H1 (cell line): ENCODE measurements at regions not wholly inside any gene's neighbourhood (a gene's known extent, or its start where the extent isn't known, plus 50 kb on each side); places are given as distances from the start of the nearest gene placed in this dataset.

Source experiments
- CTCF ChIA-PET: fragments of 300-600 bp; sonication (Branson Sonifier 250); formaldehyde crosslinking; loops from one replicate; lab custom pipeline; 2021; ENCODE audit not compliant: partially characterized antibody; lab: Charles Lee
- POLR2A ChIA-PET: fragments of 300-600 bp; sonication (Branson Sonifier 250); formaldehyde crosslinking; loops from one replicate; lab custom pipeline; 2021; ENCODE audit warnings: inconsistent platforms; ENCODE audit not compliant: partially characterized antibody; lab: Charles Lee
- DNase-seq, 2 experiments: peaks; one replicate each; pipeline versions ENCODE4 v3.0.0 to v3.0.0-alpha.2; 2010 to 2022; ENCODE audit warnings: low spot score in 2 of 2, low read depth in 1 of 2, mixed read lengths in 1 of 2
- FAIRE-seq: peaks from 2 replicates; lab custom pipeline; 2011; peaks lifted over from hg19 to GRCh38; lab: Jason Lieb, UNC
- H2AFZ ChIP-seq: 2 replicates; pipeline ENCODE4 v1.8.1; 2012; ENCODE audit warnings: low read length, inconsistent platforms
- H2AK5ac ChIP-seq: 2 replicates; pipeline ENCODE4 v1.6.1; 2013; ENCODE audit warnings: low read depth, low read length
- H2BK120ac ChIP-seq: replicated peaks from 2 replicates; pipeline ENCODE3; 2013; ENCODE audit warnings: low read depth, low read length, inconsistent platforms
- H2BK12ac ChIP-seq: 2 replicates; pipeline ENCODE4 v1.6.1; 2013; ENCODE audit warnings: low read depth, low read length
- H2BK15ac ChIP-seq: 2 replicates; pipeline ENCODE4 v1.6.1; 2013; ENCODE audit warnings: low read length
- H2BK20ac ChIP-seq: 2 replicates; pipeline ENCODE4 v1.6.1; 2013; ENCODE audit warnings: low read length
- H2BK5ac ChIP-seq: 2 replicates; pipeline ENCODE4 v1.6.1; 2013; ENCODE audit warnings: low read depth, low read length
- H3K14ac ChIP-seq: 2 replicates; pipeline ENCODE4 v1.6.1; 2013; ENCODE audit warnings: inconsistent platforms; ENCODE audit not compliant: insufficient read length
- H3K18ac ChIP-seq: 2 replicates; pipeline ENCODE4 v1.6.1; 2013; ENCODE audit warnings: low read length; ENCODE audit errors: extremely low read depth
- H3K23ac ChIP-seq: 2 replicates; pipeline ENCODE4 v1.6.1; 2013; ENCODE audit warnings: inconsistent platforms; ENCODE audit not compliant: insufficient read length
- H3K23me2 ChIP-seq: 2 replicates; pipeline ENCODE4 v1.6.1; 2013; ENCODE audit warnings: low read depth, low read length
- H3K27ac ChIP-seq: 2 replicates; pipeline ENCODE4 v1.6.1; 2011; ENCODE audit warnings: low read depth, low read length, inconsistent platforms
- H3K27me3 ChIP-seq, 4 experiments: replicated peaks in 1 of 4; 1 replicate in 1 of 4; 2 replicates in 3 of 4; pipeline versions ENCODE4 v1.6.1 to v1.8.1; 2011 to 2013; ENCODE audit warnings: low read length in 3 of 4, mild to moderate bottlenecking in 3 of 4, inconsistent platforms in 2 of 4, mixed read lengths in 2 of 4, moderate library complexity in 1 of 4; ENCODE audit not compliant: control insufficient read depth in 3 of 4, insufficient read depth in 3 of 4; ENCODE audit errors: extremely low read depth in 1 of 4
- H3K36me3 ChIP-seq, 4 experiments: 2 replicates each; pipeline versions ENCODE4 v1.6.1 to v1.8.1; 2011 to 2013; ENCODE audit warnings: mild to moderate bottlenecking in 4 of 4, low read length in 3 of 4, moderate library complexity in 2 of 4, control low read depth in 1 of 4, inconsistent platforms in 1 of 4; ENCODE audit not compliant: insufficient read depth in 4 of 4, control insufficient read depth in 2 of 4
- H3K4ac ChIP-seq: replicated peaks from 2 replicates; pipeline ENCODE3; 2013; ENCODE audit warnings: low read length, low read depth, mixed read lengths, inconsistent platforms; ENCODE audit not compliant: insufficient read length
- H3K4me1 ChIP-seq, 4 experiments: replicated peaks in 1 of 4; 1 replicate in 1 of 4; 2 replicates in 3 of 4; pipeline versions ENCODE4 v1.6.1 to v1.8.1; 2011 to 2013; ENCODE audit warnings: low read length in 3 of 4, inconsistent platforms in 2 of 4, mixed read lengths in 1 of 4; ENCODE audit not compliant: insufficient read depth in 4 of 4, control insufficient read depth in 3 of 4
- H3K4me2 ChIP-seq, 2 experiments: 2 replicates each; pipeline versions ENCODE4 v1.6.1 to v1.8.1; 2011 to 2013; ENCODE audit warnings: low read depth in 2 of 2, low read length in 2 of 2, control low read depth in 1 of 2, inconsistent platforms in 1 of 2, mild to moderate bottlenecking in 1 of 2; ENCODE audit not compliant: insufficient read depth in 1 of 2
- H3K4me3 ChIP-seq, 4 experiments: fragments of 200-600, 300-600 bp in 1 of 4; sonication (generic), shearing (Covaris generic), sonication (Bioruptor Twin) in 1 of 4; 2 replicates each; pipeline versions ENCODE4 v1.5.1 to v1.8.1; 2011 to 2016; ENCODE audit warnings: low read length in 4 of 4, low read depth in 3 of 4, control low read depth in 2 of 4, inconsistent platforms in 2 of 4, mild to moderate bottlenecking in 2 of 4, mixed read lengths in 1 of 4, moderate library complexity in 1 of 4; ENCODE audit not compliant: insufficient read depth in 2 of 4; ENCODE audit errors: extremely low read depth in 1 of 4
- H3K56ac ChIP-seq: replicated peaks from 2 replicates; pipeline ENCODE3; 2013; ENCODE audit warnings: low read depth, mild to moderate bottlenecking, mixed read lengths, low read length, inconsistent platforms; ENCODE audit not compliant: insufficient read length
- H3K79me1 ChIP-seq: 2 replicates; pipeline ENCODE4 v1.6.1; 2013; ENCODE audit warnings: low read depth, low read length, control low read depth
- H3K79me2 ChIP-seq, 2 experiments: 2 replicates each; pipeline versions ENCODE4 v1.6.1 to v1.8.1; 2012 to 2013; ENCODE audit warnings: low read length in 2 of 2, mild to moderate bottlenecking in 2 of 2, inconsistent platforms in 1 of 2; ENCODE audit not compliant: insufficient read depth in 2 of 2, control insufficient read depth in 1 of 2
- H3K9ac ChIP-seq, 4 experiments: replicated peaks in 1 of 4; 1 replicate in 1 of 4; 2 replicates in 3 of 4; pipeline versions ENCODE4 v1.6.1 to v1.8.1; 2011 to 2013; ENCODE audit warnings: low read depth in 3 of 4, low read length in 3 of 4, control low read depth in 2 of 4, mild to moderate bottlenecking in 2 of 4, moderate library complexity in 2 of 4, inconsistent platforms in 1 of 4; ENCODE audit errors: extremely low read depth in 1 of 4
- H3K9me3 ChIP-seq, 2 experiments: 2 replicates each; pipeline versions ENCODE4 v1.6.1 to v1.8.1; 2012 to 2013; ENCODE audit warnings: mild to moderate bottlenecking in 2 of 2, moderate library complexity in 2 of 2, control low read depth in 1 of 2, inconsistent platforms in 1 of 2, low read depth in 1 of 2, low read length in 1 of 2, mixed read lengths in 1 of 2; ENCODE audit not compliant: insufficient read depth in 2 of 2
- H4K20me1 ChIP-seq, 2 experiments: replicated peaks in 1 of 2; 2 replicates each; pipeline versions ENCODE3 to v1.8.1; 2011 to 2013; ENCODE audit warnings: inconsistent platforms in 2 of 2, low read length in 2 of 2, mild to moderate bottlenecking in 1 of 2; ENCODE audit not compliant: insufficient read depth in 2 of 2, control insufficient read depth in 1 of 2
- H4K5ac ChIP-seq: 2 replicates; pipeline ENCODE4 v1.6.1; 2013; ENCODE audit warnings: low read length, low read depth, mixed read lengths, inconsistent platforms; ENCODE audit not compliant: insufficient read length
- H4K8ac ChIP-seq: 2 replicates; pipeline ENCODE4 v1.8.0; 2013; ENCODE audit warnings: mild to moderate bottlenecking, moderate library complexity, low read length, inconsistent platforms; ENCODE audit not compliant: insufficient read depth; ENCODE audit errors: extremely low read depth
- H4K91ac ChIP-seq: replicated peaks from 2 replicates; pipeline ENCODE3; 2013; ENCODE audit warnings: low read length, mixed read lengths, inconsistent platforms; ENCODE audit not compliant: insufficient read length
- CEBPB ChIP-seq: IDR thresholded peaks from 2 replicates; pipeline ENCODE4 v1.6.1; 2012; ENCODE audit warnings: low read depth, low read length
- E2F6 ChIP-seq: IDR thresholded peaks from 2 replicates; pipeline ENCODE4 v1.6.1; 2012; ENCODE audit warnings: inconsistent platforms
- EGR1 ChIP-seq: IDR thresholded peaks from 2 replicates; pipeline ENCODE4 v1.6.1; 2011; ENCODE audit warnings: low read depth, low read length, borderline replicate concordance
- KDM4A ChIP-seq: IDR thresholded peaks from one replicate; pipeline ENCODE4 v1.7.1; 2012; ENCODE audit warnings: low read depth, mild to moderate bottlenecking, moderate library complexity, low read length, inconsistent platforms; ENCODE audit not compliant: severe bottlenecking
- NANOG ChIP-seq: IDR thresholded peaks from 2 replicates; pipeline ENCODE4 v1.6.1; 2011; ENCODE audit warnings: low read length, low read depth, mild to moderate bottlenecking, inconsistent platforms; ENCODE audit not compliant: insufficient read depth, poor library complexity, severe bottlenecking
- POU5F1 ChIP-seq: IDR thresholded peaks from 2 replicates; pipeline ENCODE4 v1.6.1; 2011; ENCODE audit warnings: low read depth, mild to moderate bottlenecking, low read length, moderate library complexity
- RBBP5 ChIP-seq: IDR thresholded peaks from 2 replicates; pipeline ENCODE4 v1.7.1; 2012; ENCODE audit warnings: low read depth, mild to moderate bottlenecking, inconsistent platforms, low read length, moderate library complexity, borderline replicate concordance
- SP1 ChIP-seq: IDR thresholded peaks from 2 replicates; pipeline ENCODE4 v1.6.1; 2011; ENCODE audit warnings: low read depth, low read length
- SP4 ChIP-seq: IDR thresholded peaks from 2 replicates; pipeline ENCODE4 v1.6.1; 2012; ENCODE audit warnings: low read length, inconsistent platforms
- SRF ChIP-seq: IDR thresholded peaks from 2 replicates; pipeline ENCODE4 v1.6.1; 2011; ENCODE audit warnings: mild to moderate bottlenecking, low read depth, low read length, moderate library complexity
- SUZ12 ChIP-seq: fragments of 200-600 bp; sonication (generic); IDR thresholded peaks from 2 replicates; pipeline ENCODE4 v1.6.1; 2012; ENCODE audit warnings: mild to moderate bottlenecking, inconsistent platforms, low read length, moderate library complexity, mixed read lengths
- TCF12 ChIP-seq: IDR thresholded peaks from 2 replicates; pipeline ENCODE4 v1.6.1; 2011; ENCODE audit warnings: low read depth, mild to moderate bottlenecking, low read length
- WGBS, 2 experiments: shearing (Covaris generic) in 1 of 2; methylation state at CpG; one replicate each; pipeline versions ENCODE4 v1.1.6 to v1.1.7; 2013 to 2015; ENCODE audit warnings: low lambda C conversion rate in 2 of 2, mixed read lengths in 2 of 2, inconsistent platforms in 1 of 2, low coverage in 1 of 2, missing lambda C conversion rate in 1 of 2; ENCODE audit not compliant: insufficient replicate concordance in 2 of 2, insufficient coverage in 1 of 2, insufficient read length in 1 of 2; ENCODE audit errors: extremely low coverage in 1 of 2, missing lambda C conversion rate in 1 of 2; 5-methylcytosine and 5-hydroxymethylcytosine counted together

DNA sequence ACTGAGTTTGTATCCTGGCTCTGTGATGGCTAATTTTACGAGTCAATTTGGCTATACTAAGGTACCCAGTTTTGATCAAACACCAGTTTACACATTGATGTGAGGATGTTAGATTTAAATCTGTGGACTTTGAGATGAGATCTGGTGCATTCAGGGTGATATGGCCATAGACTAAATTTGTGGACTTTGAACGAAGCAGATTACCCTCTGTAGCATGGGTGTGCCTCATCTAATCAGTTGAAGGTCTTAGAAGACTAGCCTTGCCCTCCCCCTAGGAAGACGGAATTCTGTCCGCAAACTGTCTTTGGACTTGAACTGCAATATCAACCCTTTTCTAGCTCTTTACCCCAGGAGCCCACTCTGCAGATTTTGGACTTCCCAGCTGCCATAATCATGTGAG, 547.8 kb upstream of the CITED2 start (continued):
- no peak for TF ChIP-seq SUZ12

DNA sequence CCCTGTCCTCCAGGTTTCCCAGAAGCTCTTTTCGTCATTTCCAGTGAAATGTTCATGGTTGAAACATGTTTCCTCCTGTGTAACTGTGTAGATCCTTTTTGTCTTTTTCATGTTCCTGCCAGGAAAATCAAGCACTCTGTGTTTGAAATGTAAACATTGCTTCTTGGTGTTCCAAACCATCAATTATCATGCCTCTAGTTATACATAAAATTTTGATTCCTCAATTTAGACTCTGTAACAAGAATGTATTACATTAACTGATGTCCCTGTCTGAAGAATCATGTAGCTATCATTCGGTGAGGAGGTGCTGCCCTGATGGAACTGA, 546.3 kb upstream of the CITED2 start:
- no peak overlapping the region for H3K23ac ChIP-seq
- no peak overlapping the region for H3K56ac ChIP-seq
- FAIRE-seq (no peak), DNase-seq (no peak)
- no peak overlapping the region for H2BK15ac ChIP-seq
- H2BK120ac ChIP-seq = no peak overlapping the region
- no peak overlapping the region for H3K9ac ChIP-seq
- ChIA-PET CTCF (interaction anchor here (0.6 to 1.3 kb wide), 4 partner anchors 10 to 129 kb away, joined by 3 to 4 read pairs (median 3); no protein-coding TSS in a partner anchor), POLR2A (no interaction called here)
- H3K79me2 ChIP-seq = no peaks in the 10 kb centered on the region
- no peak overlapping the region for H2AFZ ChIP-seq
- H3K4me3 ChIP-seq = no peak overlapping the region
- H4K20me1 ChIP-seq = no peaks in the 10 kb centered on the region
- 89% methylated on average over 2 of the region's 2 CpGs; no CpG with 5 or more reads in 1 of the 2 experiments for WGBS, 2 experiments
- H3K79me1 ChIP-seq = no peaks in the 10 kb centered on the region
- H3K9me3 ChIP-seq = no peaks in the 10 kb centered on the region
- H2BK12ac ChIP-seq = no peak overlapping the region
- H3K4ac ChIP-seq = no peak overlapping the region
- no peak overlapping the region for H4K8ac ChIP-seq
- peaks cover 0 to 6% (median 2%) of the 10 kb centered on the region in 4 experiments; a peak in 3 of 7 replicates for H3K4me1 ChIP-seq
- no peak overlapping the region for H3K18ac ChIP-seq
- no peak overlapping the region for H3K4me2 ChIP-seq
- no peak overlapping the region for H2BK5ac ChIP-seq
- H2BK20ac ChIP-seq = no peak overlapping the region
- TF ChIP-seq TCF12 (no peak), E2F6 (no peak), NANOG (no peak), POU5F1 (no peak), SP4 (no peak), RBBP5 (no peak), KDM4A (no peak), EGR1 (no peak), CEBPB (no peak), SP1 (no peak), SRF (no peak)
- no peak overlapping the region for H4K5ac ChIP-seq
- no peak overlapping the region for H2AK5ac ChIP-seq
- H3K27me3 ChIP-seq = no peaks in the 10 kb centered on the region
- no peak overlapping the region for H3K27ac ChIP-seq
- peaks cover 2% of the 10 kb centered on the region; the same call in 1 of the 2 replicates for H3K23me2 ChIP-seq
- no peak overlapping the region for H4K91ac ChIP-seq
- no peaks in the 10 kb centered on the region for H3K36me3 ChIP-seq
- no peak overlapping the region for H3K14ac ChIP-seq
